ENCODE measurements at regions not wholly inside any gene's neighbourhood (a gene's known extent, or its start where the extent isn't known, plus 50 kb on each side); places are given as distances from the start of the nearest gene placed in this dataset.
"Not testable (repeated sequence)": the region's sequence is repeated elsewhere in the genome, so short reads cannot be mapped to it uniquely, and the experiment has no call there.

DNA sequence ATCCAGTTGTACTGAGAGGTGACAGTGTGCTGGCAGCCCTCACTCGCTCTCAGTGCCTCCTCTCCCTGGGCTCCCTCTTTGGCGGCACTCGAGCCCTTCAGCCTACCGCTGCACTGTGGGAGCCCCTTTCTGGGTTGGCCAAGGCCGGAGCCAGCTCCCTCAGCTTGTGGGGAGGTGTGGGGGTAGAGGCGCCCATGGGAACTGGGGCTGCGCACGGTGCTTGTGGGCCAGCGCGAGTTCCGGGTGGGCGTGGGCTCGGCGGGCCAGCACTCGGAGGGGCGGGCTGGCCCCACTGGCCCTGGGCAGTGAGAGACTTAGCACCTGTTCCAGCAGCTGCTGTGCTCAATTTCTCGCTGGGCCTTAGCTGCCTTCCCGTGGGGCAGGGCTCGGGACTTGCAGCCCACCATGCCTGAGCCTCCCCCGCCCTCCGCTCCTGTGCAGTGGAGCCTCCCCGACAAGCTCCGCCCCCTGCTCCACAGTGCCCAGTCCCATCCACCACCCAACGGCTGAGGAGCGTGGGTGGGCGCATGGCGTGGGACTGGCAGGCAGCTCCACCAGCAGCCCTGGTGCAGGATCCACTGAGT is 342.2 kb upstream of the ZNF608 start:
- Histone ChIP-seq H3K4me1 (ENCODE audit: insufficient read depth, low read length, poor library complexity, severe bottlenecking) (no peaks in the 10 kb centered on the region), H2AFZ (ENCODE audit: low read length) (no peak overlapping the region), H3K36me3 (ENCODE audit: insufficient read depth, low read length) (no peaks in the 10 kb centered on the region; the same call in 1 of the 2 replicates), H3K9me3 (ENCODE audit: low read length) (no peaks in the 10 kb centered on the region; the same call in 1 of the 2 replicates), H3K9me2 (ENCODE audit: insufficient read depth, low read length) (no peaks in the 10 kb centered on the region), H3K79me2 (ENCODE audit: insufficient read depth, low read depth, low read length) (no peaks in the 10 kb centered on the region), H3K27ac (ENCODE audit: low read depth, low read length, poor library complexity, severe bottlenecking) (no peak overlapping the region), H4K20me1 (ENCODE audit: insufficient read depth, low read length) (no peaks in the 10 kb centered on the region), H3K4me2 (ENCODE audit: low read length) (no peak overlapping the region), H3K4me3 (ENCODE audit: low read depth, low read length, poor library complexity, severe bottlenecking) (no peak overlapping the region)
- ChIA-PET CTCF (ENCODE audit: unreplicated experiment) (no interaction called here), POLR2A (interaction anchor here (0.5 to 1.5 kb wide), 3 partner anchors 10 to 13 kb away, joined by 3 to 6 read pairs (median 3); no protein-coding TSS in a partner anchor)
- intact Hi-C loops (cut with micrococcal nuclease; ENCODE audit: unreplicated experiment) = no loop called here
- TF ChIP-seq EZH2phosphoT487 (IDR thresholded peaks at IDR 0.05; ENCODE audit: borderline replicate concordance, low read depth, low read length) = no peak
- TF ChIP-seq, protein P1, sequence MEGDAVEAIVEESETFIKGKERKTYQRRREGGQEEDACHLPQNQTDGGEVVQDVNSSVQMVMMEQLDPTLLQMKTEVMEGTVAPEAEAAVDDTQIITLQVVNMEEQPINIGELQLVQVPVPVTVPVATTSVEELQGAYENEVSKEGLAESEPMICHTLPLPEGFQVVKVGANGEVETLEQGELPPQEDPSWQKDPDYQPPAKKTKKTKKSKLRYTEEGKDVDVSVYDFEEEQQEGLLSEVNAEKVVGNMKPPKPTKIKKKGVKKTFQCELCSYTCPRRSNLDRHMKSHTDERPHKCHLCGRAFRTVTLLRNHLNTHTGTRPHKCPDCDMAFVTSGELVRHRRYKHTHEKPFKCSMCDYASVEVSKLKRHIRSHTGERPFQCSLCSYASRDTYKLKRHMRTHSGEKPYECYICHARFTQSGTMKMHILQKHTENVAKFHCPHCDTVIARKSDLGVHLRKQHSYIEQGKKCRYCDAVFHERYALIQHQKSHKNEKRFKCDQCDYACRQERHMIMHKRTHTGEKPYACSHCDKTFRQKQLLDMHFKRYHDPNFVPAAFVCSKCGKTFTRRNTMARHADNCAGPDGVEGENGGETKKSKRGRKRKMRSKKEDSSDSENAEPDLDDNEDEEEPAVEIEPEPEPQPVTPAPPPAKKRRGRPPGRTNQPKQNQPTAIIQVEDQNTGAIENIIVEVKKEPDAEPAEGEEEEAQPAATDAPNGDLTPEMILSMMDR (conservative IDR thresholded peaks at IDR 0.05; ENCODE audit: low read length) = no peak
- no peak for DNase-seq (ENCODE audit: low spot score)
- no TSS peak for BruUV-seq (replicated peaks)

GRCh38 chr5:125092138-125092537 is 345.7 kb upstream of the ZNF608 start:
- BruUV-seq (replicated peaks); H3K79me2 ChIP-seq (ENCODE audit: insufficient read depth, low read depth, low read length); H3K4me1 ChIP-seq (ENCODE audit: insufficient read depth, low read length, poor library complexity, severe bottlenecking); H4K20me1 ChIP-seq (ENCODE audit: insufficient read depth, low read length); H3K36me3 ChIP-seq (ENCODE audit: insufficient read depth, low read length); H3K9me2 ChIP-seq (ENCODE audit: insufficient read depth, low read length); H3K4me2 ChIP-seq (ENCODE audit: low read length); DNase-seq (ENCODE audit: low spot score); intact Hi-C loops (cut with micrococcal nuclease; ENCODE audit: unreplicated experiment); H3K27ac ChIP-seq (ENCODE audit: low read depth, low read length, poor library complexity, severe bottlenecking); H3K4me3 ChIP-seq (ENCODE audit: low read depth, low read length, poor library complexity, severe bottlenecking); CTCF ChIA-PET (ENCODE audit: unreplicated experiment); H3K9me3 ChIP-seq (ENCODE audit: low read length): not testable (repeated sequence)
- POLR2A ChIA-PET = interaction anchor here (0.6 to 0.7 kb wide), 2 partner anchors 12 to 129 kb away, joined by 3 read pairs; no protein-coding TSS in a partner anchor
- peak overlapping the region; percentile 57; the same call in 1 of the 2 replicates for H2AFZ ChIP-seq (ENCODE audit: low read length)

DNA sequence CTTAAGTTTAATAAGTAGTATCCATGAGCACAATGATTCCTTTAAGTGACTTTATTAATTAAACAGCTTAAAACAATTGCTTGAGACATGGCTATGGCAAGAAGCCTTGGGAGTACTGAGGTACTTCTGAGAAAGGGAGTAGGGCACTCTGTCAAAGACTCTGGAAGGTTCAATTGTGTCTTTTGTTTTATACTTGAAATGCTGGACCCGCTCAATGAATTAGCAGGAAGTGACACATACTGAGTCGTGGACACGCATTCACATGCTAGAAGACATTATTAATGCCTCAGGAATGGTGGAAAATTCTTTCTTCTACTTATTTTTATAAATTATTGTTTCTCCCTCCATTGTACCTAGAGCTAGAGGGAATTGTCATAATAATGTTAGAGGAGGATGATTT is 347.3 kb upstream of the ZNF608 start:
- BruUV-seq (replicated peaks) = no TSS peak
- TF ChIP-seq EZH2phosphoT487 (IDR thresholded peaks at IDR 0.05; ENCODE audit: borderline replicate concordance, low read depth, low read length) = no peak
- TF ChIP-seq, protein P1 (conservative IDR thresholded peaks at IDR 0.05; ENCODE audit: low read length) = no peak
- Histone ChIP-seq H3K4me3 (ENCODE audit: low read depth, low read length, poor library complexity, severe bottlenecking) (no peak overlapping the region), H3K9me3 (ENCODE audit: low read length) (no peaks in the 10 kb centered on the region), H3K4me1 (ENCODE audit: insufficient read depth, low read length, poor library complexity, severe bottlenecking) (no peaks in the 10 kb centered on the region), H4K20me1 (ENCODE audit: insufficient read depth, low read length) (no peaks in the 10 kb centered on the region), H3K9me2 (ENCODE audit: insufficient read depth, low read length) (no peaks in the 10 kb centered on the region), H3K79me2 (ENCODE audit: insufficient read depth, low read depth, low read length) (no peaks in the 10 kb centered on the region), H2AFZ (ENCODE audit: low read length) (no peak overlapping the region), H3K36me3 (ENCODE audit: insufficient read depth, low read length) (no peaks in the 10 kb centered on the region; the same call in 1 of the 2 replicates), H3K27ac (ENCODE audit: low read depth, low read length, poor library complexity, severe bottlenecking) (no peak overlapping the region), H3K4me2 (ENCODE audit: low read length) (no peak overlapping the region)
- intact Hi-C loops (cut with micrococcal nuclease; ENCODE audit: unreplicated experiment) = no loop called here
- ChIA-PET POLR2A (interaction anchor here (0.6 to 1.2 kb wide), 6 partner anchors 29 to 573 kb away, joined by 3 to 5 read pairs (median 3); no protein-coding TSS in a partner anchor), CTCF (ENCODE audit: unreplicated experiment) (no interaction called here)
- DNase-seq (ENCODE audit: low spot score) = no peak
